ENCODE measurements at regions not wholly inside any gene's neighbourhood (a gene's known extent, or its start where the extent isn't known, plus 50 kb on each side); places are given as distances from the start of the nearest gene placed in this dataset.

- ChIA-PET POLR2A (no interaction called here), CTCF (no interaction called here)
- Histone ChIP-seq H2AFZ (ENCODE audit: low read depth, low read length) (no peak overlapping the region), H3K4me3 (replicated peaks in 1 of 3; ENCODE audit: insufficient read depth in 1 of 3, low read depth in 1 of 3, low read length in 3 of 3) (no peak overlapping the region), H3K9me3 (replicated peaks; ENCODE audit: control insufficient read depth, insufficient read depth, low read length) (no peaks in the 10 kb centered on the region), H3K4me2 (ENCODE audit: insufficient read depth, low read length) (no peak overlapping the region), H3K79me2 (ENCODE audit: control insufficient read depth, insufficient read depth, low read length) (no peaks in the 10 kb centered on the region), H3K36me3 (ENCODE audit: control insufficient read depth in 2 of 2, extremely low read depth in 1 of 2, insufficient read depth in 2 of 2, low read length in 2 of 2) (no peaks in the 10 kb centered on the region), H3K9me1 (replicated peaks; ENCODE audit: control insufficient read depth, extremely low read depth, insufficient read depth, low read length) (no peaks in the 10 kb centered on the region), H4K20me1 (replicated peaks; ENCODE audit: control insufficient read depth, extremely low read depth, insufficient read depth, low read length) (no peaks in the 10 kb centered on the region), H3K4me1 (ENCODE audit: control insufficient read depth, extremely low read depth, insufficient read depth, low read length) (no peaks in the 10 kb centered on the region), H3K27ac (ENCODE audit: insufficient read depth, low read depth, low read length) (no peak overlapping the region), H3K9ac (replicated peaks; ENCODE audit: extremely low read depth, insufficient read depth, low read length) (no peak overlapping the region), H3K27me3 (ENCODE audit: control insufficient read depth in 2 of 2, insufficient read depth in 2 of 2, low read length in 2 of 2) (no peaks in the 10 kb centered on the region)
- BruUV-seq (replicated peaks): no TSS peak
- DNase-seq (ENCODE audit: low read depth, low spot score) (no peak), FAIRE-seq (no peak)
- intact Hi-C loops (cut with micrococcal nuclease) (no loop called here), dilution Hi-C loops (cut with MboI; ENCODE audit: extremely low pct_ligation_motif_present, low sequenced_read_pairs) (no loop called here)
- TF ChIP-seq POLR2AphosphoS5 (IDR thresholded peaks at IDR 0.05; ENCODE audit: insufficient read depth, low read depth, low read length): no peak
- no peak for TF ChIP-seq GATA2 (IDR thresholded peaks at IDR 0.05; ENCODE audit: insufficient read depth, insufficient read length, low read depth, low read length)
- TF ChIP-seq EZH2 (IDR thresholded peaks at IDR 0.05; ENCODE audit: borderline replicate concordance, low read depth, low read length, severe bottlenecking): no peak
- no peak for TF ChIP-seq MAX (IDR thresholded peaks at IDR 0.05; ENCODE audit: insufficient read depth, insufficient read length)
- TF ChIP-seq POLR2A (IDR thresholded peaks at IDR 0.05; ENCODE audit: low read depth, low read length): no peak
- TF ChIP-seq FOS (IDR thresholded peaks at IDR 0.05; ENCODE audit: borderline replicate concordance, insufficient read depth, low read length): no peak
- TF ChIP-seq MYC (IDR thresholded peaks at IDR 0.05; ENCODE audit: low read depth, low read length): no peak
- TF ChIP-seq CTCF (IDR thresholded peaks at IDR 0.05; ENCODE audit: extremely low read depth in 1 of 2, insufficient read depth in 1 of 2, low read depth in 1 of 2, low read length in 2 of 2): no peak
- TF ChIP-seq JUN (IDR thresholded peaks at IDR 0.05; ENCODE audit: borderline replicate concordance, insufficient read depth, insufficient read length, low read depth): no peak
Observed at GRCh38 chr10:29929006-29929405, 130.4 kb downstream of the JCAD start.

Measured in endothelial cell of umbilical vein (primary cell).